ENCODE measurements at regions not wholly inside any gene's neighbourhood (a gene's known extent, or its start where the extent isn't known, plus 50 kb on each side); places are given as distances from the start of the nearest gene placed in this dataset.

DNA sequence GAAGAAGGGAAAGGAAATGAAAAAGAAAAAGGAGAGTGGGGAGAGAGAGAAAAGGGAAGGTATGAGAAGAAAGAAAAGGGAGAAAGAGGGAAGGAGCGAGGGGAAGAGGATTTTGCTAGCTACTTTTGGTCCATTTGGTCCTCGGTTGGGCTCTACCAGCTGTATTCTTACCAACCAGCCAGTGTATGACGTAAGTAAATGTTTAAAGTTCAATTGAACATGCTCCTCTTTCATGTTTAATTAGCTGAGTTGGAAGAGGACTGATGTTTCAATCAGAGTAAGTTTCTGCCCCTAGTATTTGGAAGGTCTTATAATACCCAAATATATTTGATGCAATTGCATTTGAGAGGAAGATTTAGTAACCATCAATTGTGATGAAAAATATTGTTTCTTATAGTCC, 424.0 kb upstream of the CXorf51B start:
- WGBS, 5 donors = 51 to 58% (median 53%) methylated on average over 3 of the region's 3 CpGs
- no peak overlapping the region for H3K27ac ChIP-seq
- no peaks in the 10 kb centered on the region for H3K36me3 ChIP-seq
- H3K4me3 ChIP-seq = no peak overlapping the region
- intact Hi-C loops (cut with DNase I; ENCODE audit: low total_unique reads) = no loop called here
- no peaks in the 10 kb centered on the region for H3K27me3 ChIP-seq
- no peaks in the 10 kb centered on the region for H3K9me3 ChIP-seq
- no peak for DNase-seq
- TF ChIP-seq, protein P1, sequence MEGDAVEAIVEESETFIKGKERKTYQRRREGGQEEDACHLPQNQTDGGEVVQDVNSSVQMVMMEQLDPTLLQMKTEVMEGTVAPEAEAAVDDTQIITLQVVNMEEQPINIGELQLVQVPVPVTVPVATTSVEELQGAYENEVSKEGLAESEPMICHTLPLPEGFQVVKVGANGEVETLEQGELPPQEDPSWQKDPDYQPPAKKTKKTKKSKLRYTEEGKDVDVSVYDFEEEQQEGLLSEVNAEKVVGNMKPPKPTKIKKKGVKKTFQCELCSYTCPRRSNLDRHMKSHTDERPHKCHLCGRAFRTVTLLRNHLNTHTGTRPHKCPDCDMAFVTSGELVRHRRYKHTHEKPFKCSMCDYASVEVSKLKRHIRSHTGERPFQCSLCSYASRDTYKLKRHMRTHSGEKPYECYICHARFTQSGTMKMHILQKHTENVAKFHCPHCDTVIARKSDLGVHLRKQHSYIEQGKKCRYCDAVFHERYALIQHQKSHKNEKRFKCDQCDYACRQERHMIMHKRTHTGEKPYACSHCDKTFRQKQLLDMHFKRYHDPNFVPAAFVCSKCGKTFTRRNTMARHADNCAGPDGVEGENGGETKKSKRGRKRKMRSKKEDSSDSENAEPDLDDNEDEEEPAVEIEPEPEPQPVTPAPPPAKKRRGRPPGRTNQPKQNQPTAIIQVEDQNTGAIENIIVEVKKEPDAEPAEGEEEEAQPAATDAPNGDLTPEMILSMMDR (IDR thresholded peaks at IDR 0.05) = no peak
- no peak for TF ChIP-seq EP300 (IDR thresholded peaks at IDR 0.05)
- TF ChIP-seq POLR2A (IDR thresholded peaks at IDR 0.05) = no peak
- no peak for TF ChIP-seq POLR2AphosphoS5 (IDR thresholded peaks at IDR 0.05)
- no peaks in the 10 kb centered on the region for H3K4me1 ChIP-seq

DNA sequence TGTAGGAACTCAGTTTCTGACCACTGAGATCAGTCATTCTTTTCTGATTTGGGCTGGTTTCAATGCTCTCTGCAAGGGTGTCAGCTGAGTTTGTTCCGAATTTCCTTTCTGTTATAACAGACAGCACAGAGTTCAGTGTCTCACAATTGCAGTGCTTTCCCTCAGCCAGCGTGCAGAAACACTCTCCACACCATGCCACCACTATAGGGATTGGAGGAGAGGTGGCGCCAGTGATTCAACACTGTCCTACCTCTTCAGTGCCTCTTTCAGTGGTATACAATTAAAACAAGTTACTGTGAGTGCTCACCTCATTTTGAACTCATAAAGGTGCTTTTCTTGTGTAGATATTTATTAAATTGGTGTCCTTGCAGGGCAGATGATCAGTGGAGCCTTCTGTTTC, 413.2 kb upstream of the CXorf51B start:
- Histone ChIP-seq H3K4me1 (no peaks in the 10 kb centered on the region), H3K4me3 (no peak overlapping the region), H3K27ac (no peak overlapping the region), H3K27me3 (no peaks in the 10 kb centered on the region), H3K36me3 (no peaks in the 10 kb centered on the region), H3K9me3 (peaks cover 0 to 3% (median 0%) of the 10 kb centered on the region in 4 donors)
- TF ChIP-seq POLR2A (IDR thresholded peaks at IDR 0.05) (no peak), POLR2AphosphoS5 (IDR thresholded peaks at IDR 0.05) (no peak), EP300 (IDR thresholded peaks at IDR 0.05) (no peak)
- TF ChIP-seq, protein P1 (IDR thresholded peaks at IDR 0.05) = no peak
- intact Hi-C loops (cut with DNase I; ENCODE audit: low total_unique reads) = no loop called here
- DNase-seq = peak in 1 of 2 donors; percentile 1
- WGBS, 5 donors = 28 to 64% (median 36%) methylated on average over 3 of the region's 3 CpGs

DNA sequence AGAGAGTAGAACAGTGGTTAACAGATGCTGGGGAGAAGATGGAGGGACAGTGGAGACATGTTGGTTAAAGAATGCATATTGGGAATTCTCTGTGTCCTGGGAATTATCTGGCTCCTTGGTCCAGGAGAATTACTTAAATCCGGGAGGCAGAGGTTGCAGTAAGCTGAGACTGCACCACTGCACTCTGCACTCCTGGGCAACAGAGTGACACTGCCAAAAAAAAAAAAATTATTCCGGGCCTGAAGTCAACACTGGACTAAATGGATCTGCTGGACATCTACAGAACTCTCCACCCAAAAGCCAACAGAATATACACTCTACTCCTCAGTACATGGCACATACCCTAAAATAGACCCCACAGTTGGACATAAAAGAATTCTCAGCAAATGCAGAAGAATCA, 400.0 kb upstream of the CXorf51B start:
- no peak for DNase-seq
- H3K4me3 ChIP-seq = no peak overlapping the region
- no peak for TF ChIP-seq EP300 (IDR thresholded peaks at IDR 0.05)
- intact Hi-C loops (cut with DNase I; ENCODE audit: low total_unique reads) = no loop called here
- H3K27ac ChIP-seq = no peak overlapping the region
- no peaks in the 10 kb centered on the region for H3K36me3 ChIP-seq
- 66 to 91% (median 77%) methylated on average over 2 of the region's 2 CpGs for WGBS, 5 donors
- peaks cover 0 to under 1% (median under 1%) of the 10 kb centered on the region in 4 donors for H3K9me3 ChIP-seq
- H3K27me3 ChIP-seq = no peaks in the 10 kb centered on the region
- H3K4me1 ChIP-seq = no peaks in the 10 kb centered on the region

DNA sequence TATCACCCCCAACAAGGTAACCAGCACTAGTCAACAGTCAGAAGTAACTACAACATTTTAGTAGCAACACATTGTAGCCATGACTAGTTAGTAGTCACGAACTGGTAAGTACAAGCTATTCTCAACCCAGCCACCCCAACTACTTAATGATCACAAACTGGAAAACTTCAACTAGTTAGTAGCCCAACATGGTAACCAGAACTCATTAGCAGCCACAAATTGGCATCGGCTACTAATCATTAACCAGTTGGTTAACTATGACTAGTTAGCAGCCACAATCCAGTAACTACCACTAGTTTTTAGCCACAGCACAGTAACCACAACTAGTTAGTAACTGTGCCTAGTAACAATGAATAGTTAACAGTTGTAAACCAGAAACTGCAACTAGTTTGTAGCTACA, 385.1 kb upstream of the CXorf51B start:
- no peak overlapping the region for H3K4me3 ChIP-seq
- no peaks in the 10 kb centered on the region for H3K36me3 ChIP-seq
- H3K9me3 ChIP-seq = no peaks in the 10 kb centered on the region
- TF ChIP-seq EP300 (IDR thresholded peaks at IDR 0.05) = no peak
- TF ChIP-seq POLR2A (IDR thresholded peaks at IDR 0.05) = no peak
- TF ChIP-seq POLR2AphosphoS5 (IDR thresholded peaks at IDR 0.05) = no peak
- TF ChIP-seq, protein P1 (IDR thresholded peaks at IDR 0.05) = no peak
- no peaks in the 10 kb centered on the region for H3K4me1 ChIP-seq
- 47 to 86% (median 78%) methylated on average over 2 of the region's 2 CpGs for WGBS, 5 donors
- no peak overlapping the region for H3K27ac ChIP-seq
- H3K27me3 ChIP-seq = no peaks in the 10 kb centered on the region
- DNase-seq = no peak
- intact Hi-C loops (cut with DNase I; ENCODE audit: low total_unique reads) = no loop called here

DNA sequence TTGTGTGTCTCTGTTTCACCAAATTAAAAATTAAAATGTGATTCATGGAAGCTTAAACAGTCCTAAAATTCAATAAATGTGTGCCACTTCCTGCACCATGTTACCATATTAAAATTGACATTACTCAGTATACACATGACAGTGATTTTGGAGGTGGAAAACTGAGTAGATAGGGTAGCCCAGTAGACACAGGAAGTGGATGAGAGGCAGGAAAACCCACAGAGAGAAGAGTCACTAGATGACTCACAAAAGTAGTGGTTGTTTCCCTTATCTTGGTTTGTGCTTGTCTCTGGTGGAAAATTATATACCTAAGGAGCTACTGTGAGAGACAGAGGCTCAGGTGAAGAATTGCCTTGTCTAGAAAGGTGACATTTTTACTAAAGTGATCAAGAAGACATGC, 375.8 kb upstream of the CXorf51B start:
- no peak for DNase-seq
- intact Hi-C loops (cut with DNase I; ENCODE audit: low total_unique reads) = no loop called here
- no peaks in the 10 kb centered on the region for H3K27me3 ChIP-seq
- H3K4me3 ChIP-seq = no peak overlapping the region
- no peaks in the 10 kb centered on the region for H3K4me1 ChIP-seq
- TF ChIP-seq POLR2AphosphoS5 (IDR thresholded peaks at IDR 0.05) = no peak
- TF ChIP-seq POLR2A (IDR thresholded peaks at IDR 0.05) = no peak
- H3K9me3 ChIP-seq = no peaks in the 10 kb centered on the region
- no peak overlapping the region for H3K27ac ChIP-seq
- no peaks in the 10 kb centered on the region for H3K36me3 ChIP-seq

Data from stomach (tissue), 8 donors.